ENCODE measurements at regions not wholly inside any gene's neighbourhood (a gene's known extent, or its start where the extent isn't known, plus 50 kb on each side); places are given as distances from the start of the nearest gene placed in this dataset.

DNA sequence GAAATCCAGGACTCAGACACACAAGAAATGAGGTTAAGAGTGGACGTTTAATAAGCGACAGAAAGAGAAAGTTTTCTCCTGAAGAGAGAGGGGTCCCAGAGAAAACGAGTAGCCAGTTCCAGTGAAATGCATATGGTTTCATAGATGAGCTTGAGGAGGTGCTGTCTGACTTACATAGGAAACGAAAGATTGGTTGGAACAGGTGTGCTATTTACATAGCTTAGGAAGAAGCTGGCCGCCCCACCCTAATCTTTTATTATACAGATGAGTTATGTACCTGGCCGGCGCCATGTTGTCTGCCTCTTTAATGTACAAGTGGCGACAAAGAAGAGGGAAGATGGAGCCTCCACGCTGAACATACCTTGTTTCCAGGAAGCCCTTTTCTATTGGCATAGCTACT, 223.0 kb downstream of the SLC6A15 start:
- no peaks in the 10 kb centered on the region for H3K4me1 ChIP-seq (ENCODE audit: control insufficient read depth, insufficient read depth, low read length, poor library complexity, severe bottlenecking)
- no peak overlapping the region for H3K27ac ChIP-seq (ENCODE audit: low read depth, low read length, severe bottlenecking)
- no peaks in the 10 kb centered on the region for H3K36me3 ChIP-seq (ENCODE audit: control insufficient read depth, insufficient read depth, low read length)
- 71 to 86% methylated on average over 2 to 6 of the region's 9 CpGs for WGBS, 2 experiments (ENCODE audit: insufficient coverage in 2 of 2)
- no peak overlapping the region for H3K4me3 ChIP-seq (ENCODE audit: extremely low read depth, insufficient read depth, low read length, poor library complexity, severe bottlenecking)
- H3K9me3 ChIP-seq (ENCODE audit: control insufficient read depth, low read length) = no peaks in the 10 kb centered on the region

DNA sequence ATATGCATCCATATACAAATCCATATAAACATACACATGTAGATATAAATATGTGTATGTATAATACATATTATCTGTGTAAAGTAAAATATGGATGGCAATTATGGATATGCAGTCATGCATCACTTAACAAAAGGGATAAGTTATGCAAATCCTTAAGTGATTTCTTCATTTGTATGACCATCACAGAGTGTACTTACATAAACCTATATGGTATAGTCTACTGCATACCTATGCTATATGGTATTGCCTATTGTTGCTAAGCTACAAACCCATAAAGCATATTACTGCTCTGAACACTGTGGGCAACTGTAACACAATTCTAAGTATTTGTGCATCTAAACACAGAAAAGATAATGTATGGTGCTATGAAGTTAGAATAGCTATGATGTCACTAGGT, 227.2 kb downstream of the SLC6A15 start:
- Histone ChIP-seq H3K4me1 (ENCODE audit: control insufficient read depth, insufficient read depth, low read length, poor library complexity, severe bottlenecking) (no peaks in the 10 kb centered on the region), H3K9me3 (ENCODE audit: control insufficient read depth, low read length) (no peaks in the 10 kb centered on the region), H3K27ac (ENCODE audit: low read depth, low read length, severe bottlenecking) (no peak overlapping the region), H3K36me3 (ENCODE audit: control insufficient read depth, insufficient read depth, low read length) (no peaks in the 10 kb centered on the region), H3K4me3 (ENCODE audit: extremely low read depth, insufficient read depth, low read length, poor library complexity, severe bottlenecking) (no peak overlapping the region)

DNA sequence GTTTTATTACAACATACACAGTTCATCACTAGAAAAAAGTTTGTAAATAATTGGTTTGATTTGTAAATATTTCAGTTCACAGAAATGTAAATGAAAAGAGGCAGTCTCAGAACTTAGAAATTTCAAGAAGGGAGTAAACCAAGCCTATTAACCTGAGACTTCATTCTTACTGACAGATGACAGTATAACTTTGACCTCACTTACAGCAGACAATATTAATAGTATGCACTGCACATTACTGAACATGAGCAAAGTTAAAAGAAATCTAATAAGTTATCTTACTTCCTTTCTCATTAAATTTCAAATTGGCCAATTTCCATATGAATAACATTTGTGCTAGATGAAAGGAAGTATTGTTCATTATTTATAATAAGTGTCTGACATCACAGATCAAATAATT, 235.8 kb downstream of the SLC6A15 start:
- no peak overlapping the region for H3K4me3 ChIP-seq (ENCODE audit: extremely low read depth, insufficient read depth, low read length, poor library complexity, severe bottlenecking)
- H3K9me3 ChIP-seq (ENCODE audit: control insufficient read depth, low read length) = no peaks in the 10 kb centered on the region
- no peak overlapping the region for H3K27ac ChIP-seq (ENCODE audit: low read depth, low read length, severe bottlenecking)
- H3K36me3 ChIP-seq (ENCODE audit: control insufficient read depth, insufficient read depth, low read length) = no peaks in the 10 kb centered on the region
- no peaks in the 10 kb centered on the region for H3K4me1 ChIP-seq (ENCODE audit: control insufficient read depth, insufficient read depth, low read length, poor library complexity, severe bottlenecking)

DNA sequence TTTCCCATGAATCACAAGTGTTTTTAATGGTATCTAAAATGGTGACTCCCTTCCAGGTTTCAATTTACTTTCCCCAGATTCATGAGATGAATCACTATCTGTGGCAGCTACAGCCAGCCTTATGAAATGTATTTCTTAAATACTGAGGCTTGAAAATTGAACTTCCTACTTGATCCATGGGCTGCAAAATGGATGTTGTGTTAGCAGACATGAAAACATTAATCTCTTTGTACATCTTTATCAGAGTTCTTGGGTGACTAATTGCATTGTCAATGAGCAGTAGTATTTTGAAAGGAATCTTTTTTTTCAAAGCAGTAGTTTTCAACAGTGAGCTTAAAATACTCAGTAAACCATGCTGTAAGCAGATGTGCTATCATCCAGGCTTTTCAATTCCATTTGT, 250.8 kb downstream of the SLC6A15 start:
- Histone ChIP-seq H3K4me1 (ENCODE audit: control insufficient read depth, insufficient read depth, low read length, poor library complexity, severe bottlenecking) (no peaks in the 10 kb centered on the region), H3K36me3 (ENCODE audit: control insufficient read depth, insufficient read depth, low read length) (no peaks in the 10 kb centered on the region), H3K9me3 (ENCODE audit: control insufficient read depth, low read length) (no peaks in the 10 kb centered on the region), H3K4me3 (ENCODE audit: extremely low read depth, insufficient read depth, low read length, poor library complexity, severe bottlenecking) (no peak overlapping the region), H3K27ac (ENCODE audit: low read depth, low read length, severe bottlenecking) (no peak overlapping the region)

DNA sequence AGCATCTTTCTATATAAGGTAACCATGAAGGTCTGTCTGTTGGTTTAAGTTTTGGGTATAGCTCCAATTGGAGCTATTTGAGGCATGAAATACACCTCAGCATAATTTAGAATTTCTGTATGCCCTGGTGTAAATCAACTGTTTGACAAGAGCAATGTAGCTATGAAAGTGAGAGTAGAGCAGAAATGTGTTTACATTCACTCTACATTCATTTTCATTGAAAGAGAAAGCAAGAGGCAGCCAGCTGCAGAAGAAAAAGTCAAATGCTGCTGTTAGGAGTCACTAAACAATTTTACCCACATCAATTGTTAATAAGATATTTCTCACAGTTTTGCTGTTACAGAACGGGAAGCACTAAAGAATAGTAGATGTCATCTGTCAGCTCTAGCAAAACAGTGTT, 252.5 kb downstream of the SLC6A15 start:
- WGBS, 2 experiments (ENCODE audit: insufficient coverage in 2 of 2) = 88% methylated on average over 1 of the region's 1 CpG; no CpG with 5 or more reads in 1 of the 2 experiments
- Histone ChIP-seq H3K27ac (ENCODE audit: low read depth, low read length, severe bottlenecking) (no peak overlapping the region), H3K4me3 (ENCODE audit: extremely low read depth, insufficient read depth, low read length, poor library complexity, severe bottlenecking) (no peak overlapping the region), H3K36me3 (ENCODE audit: control insufficient read depth, insufficient read depth, low read length) (no peaks in the 10 kb centered on the region), H3K4me1 (ENCODE audit: control insufficient read depth, insufficient read depth, low read length, poor library complexity, severe bottlenecking) (no peaks in the 10 kb centered on the region), H3K9me3 (ENCODE audit: control insufficient read depth, low read length) (no peaks in the 10 kb centered on the region)

DNA sequence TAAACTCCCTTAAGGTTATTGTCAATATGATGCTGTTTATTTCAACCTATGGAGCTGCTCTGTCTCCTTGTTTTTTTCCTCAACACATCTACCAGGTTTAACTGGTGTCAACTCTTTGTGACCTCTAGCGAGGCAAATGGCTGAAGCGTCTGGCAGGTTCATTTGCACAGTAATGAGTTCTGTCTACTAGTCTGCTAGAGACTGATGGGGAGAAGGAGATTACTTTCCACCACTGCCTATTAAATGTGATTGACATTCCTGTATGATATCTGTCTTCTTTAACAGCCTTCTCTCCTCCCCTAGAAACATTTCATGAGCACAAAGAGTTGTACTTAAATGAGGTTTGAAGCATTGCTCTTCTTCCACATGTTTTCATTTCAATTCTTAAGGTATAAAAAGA, 253.7 kb downstream of the SLC6A15 start:
- Histone ChIP-seq H3K36me3 (ENCODE audit: control insufficient read depth, insufficient read depth, low read length) (no peaks in the 10 kb centered on the region), H3K4me1 (ENCODE audit: control insufficient read depth, insufficient read depth, low read length, poor library complexity, severe bottlenecking) (no peaks in the 10 kb centered on the region), H3K9me3 (ENCODE audit: control insufficient read depth, low read length) (no peaks in the 10 kb centered on the region), H3K27ac (ENCODE audit: low read depth, low read length, severe bottlenecking) (no peak overlapping the region), H3K4me3 (ENCODE audit: extremely low read depth, insufficient read depth, low read length, poor library complexity, severe bottlenecking) (no peak overlapping the region)
- no CpG with 5 or more reads among the region's 2 CpGs for WGBS, 2 experiments (ENCODE audit: insufficient coverage in 2 of 2)

DNA sequence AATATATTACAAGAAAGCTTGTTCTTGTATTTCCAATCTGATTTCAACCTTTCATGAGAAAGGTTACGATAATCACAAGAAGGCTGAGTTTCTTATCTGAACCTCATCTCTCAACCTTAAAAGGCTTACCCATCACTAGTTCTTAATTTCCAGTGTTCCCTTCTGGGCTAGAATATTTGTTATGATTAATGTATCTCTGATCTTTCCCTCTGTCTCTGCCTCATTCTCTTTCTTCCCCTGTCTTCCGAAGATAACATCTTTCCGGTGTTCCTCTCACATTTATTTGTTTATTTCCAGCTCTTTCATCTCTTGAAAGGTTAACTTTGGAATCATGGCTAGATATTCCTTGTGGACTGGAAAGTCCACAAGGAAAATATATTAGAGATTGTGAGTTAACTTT, 255.9 kb downstream of the SLC6A15 start:
- no peaks in the 10 kb centered on the region for H3K4me1 ChIP-seq (ENCODE audit: control insufficient read depth, insufficient read depth, low read length, poor library complexity, severe bottlenecking)
- H3K36me3 ChIP-seq (ENCODE audit: control insufficient read depth, insufficient read depth, low read length) = no peaks in the 10 kb centered on the region
- H3K4me3 ChIP-seq (ENCODE audit: extremely low read depth, insufficient read depth, low read length, poor library complexity, severe bottlenecking) = no peak overlapping the region
- H3K9me3 ChIP-seq (ENCODE audit: control insufficient read depth, low read length) = no peaks in the 10 kb centered on the region
- WGBS, 2 experiments (ENCODE audit: insufficient coverage in 2 of 2) = no CpG with 5 or more reads among the region's 3 CpGs
- no peak overlapping the region for H3K27ac ChIP-seq (ENCODE audit: low read depth, low read length, severe bottlenecking)

DNA sequence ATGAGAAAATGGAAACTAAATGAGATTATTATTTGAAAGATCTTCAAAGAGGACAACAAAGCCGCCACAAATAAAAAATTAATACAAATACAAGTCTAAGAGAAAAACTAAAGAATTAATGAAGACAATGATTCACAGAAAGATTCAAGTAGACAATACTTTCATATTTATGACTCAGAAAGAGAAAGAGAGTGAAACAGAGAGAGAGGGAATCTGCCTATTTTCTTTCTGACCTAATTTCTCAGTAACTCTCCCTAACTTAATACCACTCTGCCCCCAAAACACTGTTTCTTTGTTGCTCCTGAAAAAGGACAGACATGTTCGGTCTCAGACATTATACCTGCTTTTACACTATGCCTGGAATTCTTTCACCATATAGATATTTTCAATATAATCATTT, 259.1 kb downstream of the SLC6A15 start:
- WGBS, 2 experiments (ENCODE audit: insufficient coverage in 2 of 2) = no CpG with 5 or more reads among the region's 2 CpGs
- H3K4me1 ChIP-seq (ENCODE audit: control insufficient read depth, insufficient read depth, low read length, poor library complexity, severe bottlenecking) = no peaks in the 10 kb centered on the region

DNA sequence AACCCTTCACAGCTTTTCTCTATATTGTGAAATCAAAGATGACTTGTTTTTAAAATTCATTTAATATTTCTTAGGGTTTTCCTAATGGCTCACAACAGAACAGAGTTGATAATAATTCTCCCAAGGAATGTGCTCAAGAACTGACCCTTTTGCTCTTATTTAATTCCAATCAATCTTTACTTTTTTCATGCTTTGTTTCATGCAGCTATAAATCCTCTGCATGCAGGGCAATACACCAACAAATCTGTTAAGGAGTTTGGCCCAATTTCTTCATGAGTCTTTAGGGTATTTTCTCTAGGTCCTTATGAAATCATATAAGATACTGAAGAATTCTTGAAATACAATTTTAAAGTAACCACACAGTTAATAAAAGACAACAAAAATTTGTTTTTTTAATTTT, 264.2 kb downstream of the SLC6A15 start:
- H3K4me3 ChIP-seq (ENCODE audit: extremely low read depth, insufficient read depth, low read length, poor library complexity, severe bottlenecking) = no peak overlapping the region
- no peaks in the 10 kb centered on the region for H3K9me3 ChIP-seq (ENCODE audit: control insufficient read depth, low read length)
- no peak overlapping the region for H3K27ac ChIP-seq (ENCODE audit: low read depth, low read length, severe bottlenecking)
- no peaks in the 10 kb centered on the region for H3K4me1 ChIP-seq (ENCODE audit: control insufficient read depth, insufficient read depth, low read length, poor library complexity, severe bottlenecking)
- H3K36me3 ChIP-seq (ENCODE audit: control insufficient read depth, insufficient read depth, low read length) = no peaks in the 10 kb centered on the region

More for the DNA sequence above, 259.1 kb downstream of the SLC6A15 start:
- Histone ChIP-seq H3K4me3 (ENCODE audit: extremely low read depth, insufficient read depth, low read length, poor library complexity, severe bottlenecking) (no peak overlapping the region), H3K9me3 (ENCODE audit: control insufficient read depth, low read length) (no peaks in the 10 kb centered on the region), H3K36me3 (ENCODE audit: control insufficient read depth, insufficient read depth, low read length) (no peaks in the 10 kb centered on the region), H3K27ac (ENCODE audit: low read depth, low read length, severe bottlenecking) (no peak overlapping the region)

DNA sequence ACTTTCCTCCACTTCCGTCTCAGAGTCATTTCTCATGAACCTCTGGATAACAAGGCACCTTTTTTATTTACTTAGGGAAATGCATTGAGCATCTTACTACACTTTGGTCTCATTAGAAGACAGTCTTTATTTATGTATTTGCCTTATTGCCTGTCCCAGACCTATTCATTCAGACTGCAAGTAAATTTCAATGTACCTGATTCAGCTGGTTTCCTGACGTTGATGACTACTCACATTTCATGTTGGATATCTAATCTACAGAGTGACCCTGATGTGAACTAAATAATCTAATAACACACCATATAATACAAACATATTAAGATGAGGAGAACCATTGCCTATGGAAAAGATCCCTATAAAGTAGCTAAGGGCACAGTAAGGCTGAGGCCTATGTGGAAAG, 267.7 kb downstream of the SLC6A15 start:
- H3K27ac ChIP-seq (ENCODE audit: low read depth, low read length, severe bottlenecking) = no peak overlapping the region
- no peak overlapping the region for H3K4me3 ChIP-seq (ENCODE audit: extremely low read depth, insufficient read depth, low read length, poor library complexity, severe bottlenecking)
- H3K9me3 ChIP-seq (ENCODE audit: control insufficient read depth, low read length) = no peaks in the 10 kb centered on the region
- no peaks in the 10 kb centered on the region for H3K4me1 ChIP-seq (ENCODE audit: control insufficient read depth, insufficient read depth, low read length, poor library complexity, severe bottlenecking)
- no peaks in the 10 kb centered on the region for H3K36me3 ChIP-seq (ENCODE audit: control insufficient read depth, insufficient read depth, low read length)
- no CpG with 5 or more reads among the region's 2 CpGs for WGBS, 2 experiments (ENCODE audit: insufficient coverage in 2 of 2)

DNA sequence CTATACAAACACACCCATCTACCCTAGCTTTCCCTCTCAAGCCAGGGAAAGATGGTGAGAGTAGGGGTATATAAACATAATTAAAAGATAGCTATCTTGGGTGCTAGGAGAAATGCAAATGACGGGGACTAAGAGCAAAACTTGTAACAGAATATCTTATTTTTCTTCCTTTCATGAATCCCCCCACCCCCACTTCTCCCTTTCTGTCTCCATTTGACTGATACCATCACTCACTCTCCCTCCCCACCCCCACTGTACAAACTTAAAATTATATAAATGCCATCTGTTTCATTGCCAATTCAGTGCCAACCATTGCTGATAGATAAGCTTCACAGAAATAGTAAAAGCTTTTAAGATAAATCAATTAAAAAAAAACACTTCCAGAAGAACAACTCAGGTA, 268.6 kb downstream of the SLC6A15 start:
- WGBS, 2 experiments (ENCODE audit: insufficient coverage in 2 of 2) = no CpG with 5 or more reads among the region's 1 CpG
- H3K4me3 ChIP-seq (ENCODE audit: extremely low read depth, insufficient read depth, low read length, poor library complexity, severe bottlenecking) = no peak overlapping the region
- peaks cover under 1% of the 10 kb centered on the region for H3K4me1 ChIP-seq (ENCODE audit: control insufficient read depth, insufficient read depth, low read length, poor library complexity, severe bottlenecking)
- no peaks in the 10 kb centered on the region for H3K9me3 ChIP-seq (ENCODE audit: control insufficient read depth, low read length)
- H3K27ac ChIP-seq (ENCODE audit: low read depth, low read length, severe bottlenecking) = no peak overlapping the region
- H3K36me3 ChIP-seq (ENCODE audit: control insufficient read depth, insufficient read depth, low read length) = no peaks in the 10 kb centered on the region

DNA sequence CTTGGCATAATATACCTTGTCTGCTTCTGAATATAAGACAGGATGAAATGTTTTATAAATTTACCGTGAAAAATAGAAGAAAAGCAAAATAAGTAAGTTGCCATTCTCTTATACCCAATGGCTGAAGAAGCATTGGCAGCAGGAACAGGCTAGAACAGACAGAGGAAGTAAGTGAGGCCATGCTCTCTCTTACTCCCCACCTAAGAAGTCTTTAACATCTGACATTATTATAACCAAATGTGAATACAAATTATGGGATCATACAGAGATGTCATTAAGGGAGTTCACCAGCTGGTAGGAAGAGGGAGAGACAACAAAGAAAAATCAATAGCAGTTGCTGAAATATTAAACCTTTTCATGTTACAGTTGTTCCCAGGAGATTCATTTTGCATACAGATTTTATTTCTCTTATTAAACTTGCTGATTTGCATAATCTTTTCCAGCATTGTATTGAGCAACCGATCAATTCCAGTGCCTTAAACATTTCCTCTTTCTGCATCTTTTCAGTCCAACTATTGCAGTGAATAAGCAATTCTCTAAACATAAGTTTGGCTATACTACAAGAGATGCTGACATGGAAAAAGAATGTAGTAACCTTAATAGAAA, 270.6 kb downstream of the SLC6A15 start:
- no peak overlapping the region for H3K4me3 ChIP-seq (ENCODE audit: extremely low read depth, insufficient read depth, low read length, poor library complexity, severe bottlenecking)
- peaks cover 13% of the 10 kb centered on the region for H3K4me1 ChIP-seq (ENCODE audit: control insufficient read depth, insufficient read depth, low read length, poor library complexity, severe bottlenecking)
- no peak overlapping the region for H3K27ac ChIP-seq (ENCODE audit: low read depth, low read length, severe bottlenecking)
- H3K9me3 ChIP-seq (ENCODE audit: control insufficient read depth, low read length) = no peaks in the 10 kb centered on the region
- no peaks in the 10 kb centered on the region for H3K36me3 ChIP-seq (ENCODE audit: control insufficient read depth, insufficient read depth, low read length)
- 40% methylated on average over 1 of the region's 2 CpGs; no CpG with 5 or more reads in 1 of the 2 experiments for WGBS, 2 experiments (ENCODE audit: insufficient coverage in 2 of 2)

Data from mesodermal cell (in vitro differentiated cells).